KMS-11 (cell line): ENCODE measurements at regions not wholly inside any gene's neighbourhood (a gene's known extent, or its start where the extent isn't known, plus 50 kb on each side); places are given as distances from the start of the nearest gene placed in this dataset.
A peak's percentile ranks its signal among the peaks of the same experiment; 100 is the strongest.
"Not testable (repeated sequence)": the region's sequence is repeated elsewhere in the genome, so short reads cannot be mapped to it uniquely, and the experiment has no call there.

Experiments used
- H2AFZ ChIP-seq: fragments of 200-600 bp; sonication (generic); 2 replicates; pipeline ENCODE4 v1.6.1; 2016; ENCODE audit warnings: antibody characterized with exemption, mixed run types, low read depth
- H3K27ac ChIP-seq: fragments of 200-600 bp; sonication (generic); 2 replicates; pipeline ENCODE4 v1.6.1; 2016; ENCODE audit warnings: mild to moderate bottlenecking, mixed run types
- H3K27me3 ChIP-seq: fragments of 200-600 bp; sonication (generic); 2 replicates; pipeline ENCODE4 v1.6.1; 2017; ENCODE audit warnings: mild to moderate bottlenecking, low read depth, mixed run types, moderate library complexity; ENCODE audit not compliant: insufficient read depth
- H3K36me3 ChIP-seq: fragments of 200-600 bp; sonication (generic); 2 replicates; pipeline ENCODE4 v1.6.1; 2017; ENCODE audit warnings: mild to moderate bottlenecking, mixed run types; ENCODE audit not compliant: insufficient read depth
- H3K4me1 ChIP-seq: fragments of 200-600 bp; sonication (generic); 2 replicates; pipeline ENCODE4 v1.6.1; 2016; ENCODE audit warnings: mild to moderate bottlenecking, low read depth, mixed run types; ENCODE audit not compliant: poor library complexity, severe bottlenecking
- H3K4me2 ChIP-seq: fragments of 200-600 bp; sonication (generic); 2 replicates; pipeline ENCODE4 v1.7.0; 2016; ENCODE audit warnings: mild to moderate bottlenecking, mixed run types
- H3K4me3 ChIP-seq: fragments of 200-600 bp; sonication (generic); IDR thresholded peaks from 2 replicates; pipeline ENCODE4 v1.6.1; 2017; ENCODE audit warnings: low read depth, low read length, mixed read lengths; ENCODE audit not compliant: insufficient read depth
- H3K79me2 ChIP-seq: fragments of 200-600 bp; sonication (generic); 2 replicates; pipeline ENCODE4 v1.6.1; 2016; ENCODE audit warnings: low read depth, mixed run types; ENCODE audit not compliant: insufficient read depth
- H3K9ac ChIP-seq: fragments of 200-600 bp; sonication (generic); 2 replicates; pipeline ENCODE4 v1.6.1; 2016; ENCODE audit warnings: mild to moderate bottlenecking, mixed run types
- H4K20me1 ChIP-seq: fragments of 200-600 bp; sonication (generic); 2 replicates; pipeline ENCODE4 v1.6.1; 2016; ENCODE audit warnings: mild to moderate bottlenecking, mixed run types; ENCODE audit not compliant: insufficient read depth

GRCh38 chr16:29136046-29136696, 151.3 kb downstream of the LAT start:
- not testable (repeated sequence) for H3K9ac ChIP-seq, H3K4me2 ChIP-seq, H3K27ac ChIP-seq, H3K4me3 ChIP-seq, H3K36me3 ChIP-seq, H3K27me3 ChIP-seq, H2AFZ ChIP-seq, H3K4me1 ChIP-seq, H4K20me1 ChIP-seq, H3K79me2 ChIP-seq

DNA sequence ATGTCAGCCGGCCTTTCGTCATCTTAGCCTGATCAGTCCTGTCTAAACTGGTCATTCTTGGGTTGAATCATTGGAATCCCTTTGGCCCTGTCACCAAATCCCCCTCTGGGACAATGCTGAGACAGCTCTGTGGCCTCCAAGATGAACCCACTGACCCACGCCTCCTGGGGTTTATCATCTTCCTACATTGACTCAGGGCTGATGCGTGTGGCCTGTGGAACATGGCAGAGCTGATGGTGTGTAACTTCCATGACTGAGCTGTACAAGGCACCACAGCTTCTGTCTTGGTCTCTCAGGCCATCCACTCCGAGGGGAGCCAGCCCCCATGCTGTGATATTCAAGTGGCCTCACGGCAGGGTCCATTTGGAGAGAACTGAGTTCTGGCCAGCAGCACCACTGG, 150.2 kb downstream of the LAT start:
- not testable (repeated sequence) for H3K4me3 ChIP-seq, H3K9ac ChIP-seq, H3K79me2 ChIP-seq, H4K20me1 ChIP-seq, H3K27me3 ChIP-seq, H3K36me3 ChIP-seq, H3K4me2 ChIP-seq, H3K4me1 ChIP-seq, H2AFZ ChIP-seq, H3K27ac ChIP-seq

GRCh38 chr16:29133681-29134430, 149.0 kb downstream of the LAT start:
- H3K36me3 ChIP-seq, H3K27me3 ChIP-seq, H3K4me3 ChIP-seq, H4K20me1 ChIP-seq, H3K27ac ChIP-seq, H3K4me2 ChIP-seq, H3K4me1 ChIP-seq, H3K79me2 ChIP-seq, H2AFZ ChIP-seq, H3K9ac ChIP-seq: not testable (repeated sequence)

- H4K20me1 ChIP-seq, H3K4me2 ChIP-seq, H3K4me3 ChIP-seq, H3K36me3 ChIP-seq, H3K79me2 ChIP-seq, H2AFZ ChIP-seq, H3K27ac ChIP-seq, H3K27me3 ChIP-seq, H3K9ac ChIP-seq: not testable (repeated sequence)
- H3K4me1 ChIP-seq, result peaks cover 20% of the 10 kb centered on the region
Measured at GRCh38 chr16:29132869-29133268, 148.0 kb downstream of the LAT start.

GRCh38 chr16:29132444-29132843, 147.6 kb downstream of the LAT start:
- H3K4me1 ChIP-seq, result peaks cover 21% of the 10 kb centered on the region
- not testable (repeated sequence) for H3K27me3 ChIP-seq, H2AFZ ChIP-seq, H3K9ac ChIP-seq, H3K79me2 ChIP-seq, H3K4me2 ChIP-seq, H3K27ac ChIP-seq, H3K36me3 ChIP-seq, H4K20me1 ChIP-seq, H3K4me3 ChIP-seq

DNA sequence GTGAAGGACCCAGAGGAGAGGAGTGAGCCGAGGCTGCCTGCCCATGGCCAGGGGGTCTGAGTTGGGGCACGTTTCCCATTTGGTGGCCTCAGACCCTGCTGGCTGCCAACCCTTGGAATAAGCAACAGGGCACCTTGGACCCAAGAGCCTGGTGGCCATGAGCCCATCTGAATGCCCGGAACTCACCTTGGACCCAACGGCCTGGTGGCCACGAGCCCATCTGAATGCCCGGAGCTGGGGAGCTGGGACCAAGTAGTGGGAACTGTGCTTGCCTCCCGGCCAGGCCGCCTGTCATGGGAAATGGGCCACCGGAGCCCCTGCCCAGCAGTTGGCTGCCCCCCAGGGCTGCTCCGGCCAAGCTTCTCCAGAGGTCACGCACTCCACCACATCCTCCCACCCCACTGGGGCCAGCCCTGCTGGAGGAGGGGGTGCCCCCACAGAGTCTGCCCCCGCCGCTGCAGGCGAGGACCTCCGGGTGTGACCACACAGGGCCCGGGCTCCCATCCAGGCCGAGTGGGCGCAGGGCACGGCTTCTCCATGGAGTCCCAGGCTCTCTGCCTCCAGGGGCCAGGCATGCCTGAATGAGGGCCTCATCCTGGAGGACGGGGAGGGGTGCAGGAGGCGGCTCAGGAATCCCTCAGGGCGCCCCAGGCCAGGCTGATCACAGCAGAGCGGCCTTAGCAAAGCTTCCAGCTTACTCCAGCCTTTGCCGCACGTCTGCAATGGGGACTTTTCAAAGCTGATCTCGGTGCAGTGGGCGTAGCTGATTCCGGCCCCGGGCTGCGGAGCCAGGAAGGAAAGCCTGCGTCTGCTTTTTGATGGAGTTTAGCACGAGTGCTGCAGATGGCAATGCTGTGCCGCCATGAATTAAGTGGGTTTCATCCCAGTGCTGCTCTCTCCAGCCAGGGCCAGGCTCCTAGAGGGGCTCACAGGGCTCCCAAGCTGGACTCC, 146.3 kb downstream of the LAT start:
- not testable (repeated sequence) for H3K4me3 ChIP-seq

GRCh38 chr16:29130131-29130711, 145.4 kb downstream of the LAT start:
- H4K20me1 ChIP-seq, H3K4me3 ChIP-seq, H3K27ac ChIP-seq, H3K4me2 ChIP-seq, H2AFZ ChIP-seq, H3K27me3 ChIP-seq, H3K36me3 ChIP-seq, H3K9ac ChIP-seq, H3K79me2 ChIP-seq: not testable (repeated sequence)
- H3K4me1 ChIP-seq, result peaks cover 25% of the 10 kb centered on the region

More for the DNA sequence above, 146.3 kb downstream of the LAT start:
- not testable (repeated sequence) for H2AFZ ChIP-seq, H3K79me2 ChIP-seq, H3K9ac ChIP-seq, H4K20me1 ChIP-seq, H3K27me3 ChIP-seq, H3K27ac ChIP-seq, H3K36me3 ChIP-seq, H3K4me2 ChIP-seq
- peaks cover 25% of the 10 kb centered on the region for H3K4me1 ChIP-seq

DNA sequence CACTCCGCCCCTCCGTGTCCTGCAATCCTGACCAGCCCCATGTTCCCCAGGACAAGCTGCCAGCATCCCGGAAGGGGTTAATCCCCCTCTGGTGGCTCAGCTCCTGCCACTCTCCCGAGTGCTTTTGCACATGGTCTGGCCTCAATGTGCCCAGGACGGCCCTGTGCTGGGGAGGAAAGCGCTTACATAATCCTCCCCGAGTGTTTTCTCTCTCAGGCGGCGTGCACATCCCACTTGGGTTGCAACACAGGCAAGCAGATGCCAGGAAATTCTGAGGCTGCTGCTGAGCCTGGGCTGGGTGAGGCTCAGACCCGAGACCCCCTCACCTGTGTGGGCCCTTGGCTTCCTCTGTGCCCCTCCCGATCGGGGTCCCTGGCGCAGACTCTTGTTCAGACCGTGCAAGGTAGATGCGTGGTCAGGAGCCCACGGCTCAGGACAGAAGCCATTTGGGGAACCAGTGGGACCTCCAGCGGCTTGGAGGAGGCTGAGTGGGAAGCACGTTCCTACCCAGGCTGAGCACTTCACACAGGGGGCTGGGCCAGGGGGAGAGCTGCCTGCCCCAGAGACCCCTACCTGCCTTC, 144.7 kb downstream of the LAT start:
- H3K79me2 ChIP-seq, H3K27me3 ChIP-seq, H3K36me3 ChIP-seq, H4K20me1 ChIP-seq, H3K4me3 ChIP-seq: not testable (repeated sequence)
- Histone ChIP-seq H3K4me2 (peak overlapping the region; percentile 94), H2AFZ (peak overlapping the region; percentile 36), H3K27ac (peak overlapping the region; percentile 38; the same call in 1 of the 2 replicates), H3K4me1 (peaks cover 25% of the 10 kb centered on the region), H3K9ac (peak overlapping the region; percentile 27; the same call in 1 of the 2 replicates)

DNA sequence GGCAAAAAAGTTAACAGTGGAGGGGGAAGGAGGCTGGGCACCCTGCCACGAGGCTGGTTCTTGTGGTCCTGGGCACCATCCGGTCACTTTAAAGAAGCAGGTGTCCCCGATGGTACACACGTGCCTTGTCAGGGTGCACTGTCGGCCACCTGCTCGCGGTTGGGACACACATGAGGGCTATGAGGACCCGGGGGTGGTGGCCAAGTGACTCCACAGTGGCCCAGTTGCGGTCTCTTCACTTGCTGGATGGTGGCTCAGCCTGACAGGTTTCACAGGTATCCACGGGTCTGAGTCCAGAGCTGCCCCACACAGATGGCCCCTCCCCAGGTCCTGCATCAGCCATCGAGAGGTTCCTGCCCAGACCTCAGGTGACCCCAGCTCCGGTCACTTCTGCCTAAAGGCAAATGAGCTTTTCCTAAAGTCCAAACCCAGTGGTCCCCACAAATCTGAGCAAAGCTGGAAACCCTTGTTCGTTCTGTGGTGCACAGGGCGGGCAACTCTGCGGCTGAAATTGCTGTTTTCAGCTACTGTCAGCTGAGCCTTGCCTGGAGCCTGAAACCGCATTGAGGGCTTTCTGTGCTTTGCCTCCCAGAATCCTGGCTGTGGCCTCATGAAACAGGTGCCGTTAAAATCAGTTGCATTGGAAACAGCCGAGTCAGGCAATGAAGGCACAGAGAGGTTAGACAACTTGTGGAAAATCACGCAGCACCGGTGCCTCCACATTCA, 144.0 kb downstream of the LAT start:
- H3K4me2 ChIP-seq, result peak overlapping the region; percentile 94
- not testable (repeated sequence) for H3K4me3 ChIP-seq

More for the DNA sequence above, 144.0 kb downstream of the LAT start:
- H3K79me2 ChIP-seq, H3K27me3 ChIP-seq, H4K20me1 ChIP-seq, H3K36me3 ChIP-seq: not testable (repeated sequence)
- Histone ChIP-seq H3K27ac (peak overlapping the region; percentile 47; the same call in 1 of the 2 replicates), H2AFZ (peak overlapping the region; percentile 59; the same call in 1 of the 2 replicates), H3K4me1 (peaks cover 25% of the 10 kb centered on the region), H3K9ac (peak overlapping the region; percentile 27; the same call in 1 of the 2 replicates)
